ENCODE measurements at regions not wholly inside any gene's neighbourhood (a gene's known extent, or its start where the extent isn't known, plus 50 kb on each side); places are given as distances from the start of the nearest gene placed in this dataset.
A peak's percentile ranks its signal among the peaks of the same experiment; 100 is the strongest.
"Not testable (repeated sequence)": the region's sequence is repeated elsewhere in the genome, so short reads cannot be mapped to it uniquely, and the experiment has no call there.

DNA sequence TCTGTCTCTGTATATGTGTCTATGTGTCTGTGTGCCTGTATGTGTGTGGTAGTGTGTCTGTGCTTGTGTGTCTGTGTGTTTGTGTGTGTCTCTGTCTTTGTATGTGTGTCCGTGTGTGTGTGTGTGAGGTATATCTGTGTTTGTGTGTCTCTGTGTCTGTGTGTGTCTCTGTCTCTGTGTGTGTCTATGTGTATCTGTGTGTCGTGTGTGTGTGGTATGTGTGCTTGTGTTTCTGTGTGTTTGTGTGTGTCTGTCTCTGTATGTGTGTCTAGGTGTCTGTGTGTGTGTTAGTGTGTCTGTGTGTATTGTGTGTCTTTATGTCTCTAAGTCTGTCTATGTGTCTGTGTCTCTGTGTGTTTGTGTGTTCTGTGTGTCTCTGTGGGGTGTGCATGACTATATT lies 158.6 kb downstream of the TMEM121 start:
- Histone ChIP-seq H3K4me3 (no peak overlapping the region), H3K4me1 (peaks cover 0 to 22% (median 2%) of the 10 kb centered on the region in 10 experiments; a peak in 8 of 20 replicates), H3K27ac (no peak overlapping the region), H3K9me3 (replicated peaks in 1 of 11) (no peaks in the 10 kb centered on the region; a peak in 1 of 22 replicates), H3K4me2 (no peak overlapping the region; a peak in 1 of 22 replicates), H3K9ac (no peak overlapping the region), H3K36me3 (no peaks in the 10 kb centered on the region), H3K27me3 (no peaks in the 10 kb centered on the region), H4K20me1 (no peaks in the 10 kb centered on the region)
- no peak for TF ChIP-seq Cebpa-rat (IDR thresholded peaks at IDR 0.05)

DNA sequence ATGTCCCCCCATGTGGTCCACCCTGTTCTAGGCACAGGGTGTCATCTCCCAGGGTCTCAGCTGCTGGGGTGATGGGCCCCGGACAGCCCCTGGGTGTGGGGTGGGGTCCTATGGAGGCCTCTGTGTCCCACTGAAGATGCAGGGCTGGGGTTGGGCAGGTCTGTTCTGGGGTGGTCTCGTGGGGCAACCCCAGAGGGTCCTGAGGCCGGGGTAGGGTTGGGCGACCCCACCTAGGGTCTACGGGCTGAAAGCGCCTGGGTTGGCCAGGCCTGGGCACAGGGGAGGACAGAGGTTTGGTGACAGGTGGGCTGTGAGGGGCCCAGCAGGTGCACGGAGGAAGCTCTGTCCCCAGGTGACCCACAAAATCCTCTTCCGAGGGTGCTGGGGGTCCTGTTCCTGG lies 159.2 kb downstream of the TMEM121 start:
- H3K4me2 ChIP-seq; H3K27me3 ChIP-seq; H3K27ac ChIP-seq; H3K4me3 ChIP-seq; H3K9ac ChIP-seq; H4K20me1 ChIP-seq; H3K36me3 ChIP-seq; H3K9me3 ChIP-seq (replicated peaks in 1 of 11): not testable (repeated sequence)
- peaks cover 0 to 27% (median 2%) of the 10 kb centered on the region in 10 experiments; a peak in 8 of 20 replicates for H3K4me1 ChIP-seq

DNA sequence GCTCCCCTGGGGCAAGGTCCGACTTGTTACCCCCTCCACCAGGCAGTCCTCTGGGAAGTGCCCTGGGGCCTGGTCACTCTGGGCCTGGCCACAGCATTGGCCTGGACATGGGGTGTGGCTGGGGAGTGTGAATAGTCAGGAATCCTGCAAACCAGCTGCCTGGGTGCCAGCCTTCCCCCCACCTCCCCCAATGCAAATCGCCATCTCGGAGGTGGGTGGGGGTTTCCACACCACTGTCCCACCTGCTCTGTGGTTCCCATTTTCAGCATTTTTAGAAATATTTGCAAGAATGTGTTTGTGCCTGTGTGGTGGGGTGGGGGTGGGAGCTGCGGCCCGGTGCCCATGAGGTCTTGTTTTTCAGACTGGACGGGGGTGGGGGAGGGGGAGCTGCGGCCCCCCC lies 159.7 kb downstream of the TMEM121 start:
- not testable (repeated sequence) for H3K27ac ChIP-seq; H3K9me3 ChIP-seq (replicated peaks in 1 of 11); H3K27me3 ChIP-seq; H4K20me1 ChIP-seq; H3K4me3 ChIP-seq; H3K4me2 ChIP-seq; H3K36me3 ChIP-seq; H3K9ac ChIP-seq
- H3K4me1 ChIP-seq: peaks cover 0 to 31% (median 2%) of the 10 kb centered on the region in 10 experiments; a peak in 9 of 20 replicates

DNA sequence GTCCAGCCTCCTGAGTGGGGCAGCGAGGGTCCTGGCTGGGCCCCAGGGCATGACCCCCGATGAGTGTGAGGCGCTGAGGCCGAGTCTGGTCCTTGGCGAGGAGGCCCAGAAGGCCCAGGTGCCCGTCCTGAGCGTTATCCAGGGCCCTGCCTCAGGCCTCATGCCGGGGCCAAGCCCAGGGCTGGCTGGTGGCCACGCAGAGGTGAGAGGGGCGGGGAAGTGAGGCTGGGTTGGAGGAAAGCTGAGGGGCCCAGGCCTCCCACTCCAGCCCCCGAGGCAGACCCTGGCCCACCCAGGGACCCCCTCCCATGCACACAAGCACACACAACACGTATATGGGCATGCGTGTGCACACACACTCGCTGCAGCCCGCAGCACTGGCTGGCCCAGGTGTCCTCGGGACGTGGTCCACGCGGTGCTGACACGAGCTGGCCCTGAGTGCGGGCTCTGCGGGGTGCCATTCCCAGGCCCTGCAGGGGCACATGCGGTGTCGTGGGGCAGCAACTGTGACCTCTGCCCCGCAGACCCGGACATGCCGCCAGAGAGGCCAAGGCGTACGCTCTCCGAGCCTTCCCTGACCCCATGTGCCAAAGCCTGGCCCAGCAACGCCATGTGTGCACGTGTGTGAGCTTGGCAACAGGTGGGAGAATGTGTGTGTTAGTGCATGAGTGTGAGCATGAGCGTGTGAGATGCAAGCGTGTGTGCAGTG lies 160.2 kb downstream of the TMEM121 start:
- not testable (repeated sequence) for H3K27ac ChIP-seq; H3K36me3 ChIP-seq; H4K20me1 ChIP-seq; H3K9me3 ChIP-seq (replicated peaks in 1 of 11); H3K4me3 ChIP-seq; H3K9ac ChIP-seq; H3K27me3 ChIP-seq
- Histone ChIP-seq H3K4me1 (peaks cover 0 to 37% (median 7%) of the 10 kb centered on the region in 10 experiments; a peak in 10 of 20 replicates), H3K4me2 (peak overlapping the region in 2 of 11 experiments; percentile 5 to 12; a peak in 1 of 22 replicates)

DNA sequence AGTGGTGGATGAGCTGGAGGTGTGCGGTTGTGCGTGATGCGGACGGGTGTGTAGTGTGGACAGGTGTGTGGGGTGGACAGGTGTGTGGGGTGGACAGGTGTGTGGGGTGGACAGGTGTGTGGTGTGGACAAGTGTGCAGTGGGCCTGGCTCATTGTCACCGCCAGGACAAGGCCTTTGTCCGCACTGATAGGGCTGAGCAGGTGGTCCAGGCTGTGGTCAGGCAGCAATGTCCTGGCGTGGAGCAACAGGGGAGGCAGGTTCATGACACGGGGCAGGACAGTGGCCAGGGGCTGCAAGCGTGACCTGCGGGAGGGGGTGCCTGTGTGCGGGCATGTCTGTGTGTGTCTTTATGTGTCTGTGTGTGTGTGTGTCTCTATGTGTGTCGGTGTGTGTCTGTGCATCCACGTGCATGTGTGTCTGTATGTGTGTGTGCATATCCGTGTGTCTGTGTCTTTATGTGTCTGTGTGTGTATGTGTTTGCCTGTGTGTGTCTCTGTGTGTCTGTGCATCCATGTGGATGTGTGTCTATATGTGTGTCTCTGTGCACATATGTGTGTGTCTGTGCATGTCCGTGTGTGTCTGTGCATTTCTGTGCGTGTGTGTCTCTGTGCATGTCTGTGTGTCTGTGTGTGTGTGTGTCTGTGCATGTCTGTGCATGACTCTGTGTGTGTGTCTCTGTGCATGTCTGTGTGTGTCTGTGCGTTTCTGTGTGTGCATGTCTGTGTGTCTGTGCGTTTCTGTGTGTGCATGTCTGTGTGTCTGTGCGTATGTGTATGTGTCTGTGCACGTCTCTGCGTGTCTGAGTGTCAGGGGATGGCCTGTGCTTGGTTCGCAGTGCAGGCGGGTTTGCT lies 161.0 kb downstream of the TMEM121 start:
- not testable (repeated sequence) for H3K27ac ChIP-seq; H3K9me3 ChIP-seq (replicated peaks in 1 of 11); H3K4me3 ChIP-seq; H3K27me3 ChIP-seq; H3K9ac ChIP-seq; H3K36me3 ChIP-seq; H4K20me1 ChIP-seq
- peaks cover 0 to 40% (median 11%) of the 10 kb centered on the region in 10 experiments; a peak in 10 of 20 replicates for H3K4me1 ChIP-seq
- peak overlapping the region in 2 of 11 experiments; percentile 4 to 12; a peak in 1 of 22 replicates for H3K4me2 ChIP-seq

DNA sequence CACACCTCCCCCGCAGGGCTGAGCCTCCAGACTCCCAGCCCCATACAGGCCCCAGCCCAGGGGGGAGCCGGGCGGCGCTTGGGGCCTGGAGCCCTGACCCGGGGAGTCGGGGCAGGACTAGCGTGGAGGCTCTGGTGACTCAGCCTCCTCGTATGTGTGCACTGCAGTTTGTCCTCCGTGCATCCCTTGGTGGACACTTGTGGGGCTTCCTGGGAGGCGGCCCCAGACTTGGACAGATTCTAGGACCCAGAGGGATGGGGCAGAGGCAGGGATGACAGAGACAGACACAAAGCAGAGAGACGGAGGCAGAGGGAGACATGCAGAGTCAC lies 161.6 kb downstream of the TMEM121 start:
- 0 out of 22 replicates have a peak overlapping the region, but pooled peaks of 1 of the 11 experiments have one; percentile 4 for H3K4me2 ChIP-seq
- not testable (repeated sequence) for H4K20me1 ChIP-seq; H3K36me3 ChIP-seq; H3K27ac ChIP-seq; H3K9ac ChIP-seq; H3K9me3 ChIP-seq (replicated peaks in 1 of 11); H3K27me3 ChIP-seq; H3K4me3 ChIP-seq
- peaks cover 0 to 36% (median 11%) of the 10 kb centered on the region in 10 experiments; a peak in 10 of 20 replicates for H3K4me1 ChIP-seq

DNA sequence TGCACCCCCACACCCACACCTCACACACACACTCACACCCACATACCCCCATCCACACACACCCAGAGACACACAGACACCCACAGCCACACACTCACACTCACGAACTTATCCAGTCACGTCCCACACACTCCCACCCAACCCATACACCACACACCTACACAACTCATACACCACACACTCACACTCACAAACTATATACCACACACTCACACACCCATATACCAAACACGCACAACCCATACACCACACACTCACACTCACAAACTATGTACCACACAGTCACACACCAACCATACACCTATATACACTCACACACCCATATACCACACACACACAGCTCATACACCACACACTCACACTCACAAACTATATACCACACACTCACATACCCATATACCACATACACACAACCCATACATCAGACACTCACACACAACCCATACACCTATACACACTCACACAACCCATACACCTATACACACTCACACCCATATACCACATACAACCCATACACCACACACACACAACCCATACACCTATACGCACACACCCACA lies 162.4 kb downstream of the TMEM121 start:
- H3K27ac ChIP-seq; H3K36me3 ChIP-seq; H3K4me3 ChIP-seq; H3K4me2 ChIP-seq; H3K27me3 ChIP-seq; H3K9me3 ChIP-seq (replicated peaks in 1 of 11); H4K20me1 ChIP-seq; H3K9ac ChIP-seq: not testable (repeated sequence)
- peaks cover 0 to 36% (median 12%) of the 10 kb centered on the region in 10 experiments; a peak in 10 of 20 replicates for H3K4me1 ChIP-seq

DNA sequence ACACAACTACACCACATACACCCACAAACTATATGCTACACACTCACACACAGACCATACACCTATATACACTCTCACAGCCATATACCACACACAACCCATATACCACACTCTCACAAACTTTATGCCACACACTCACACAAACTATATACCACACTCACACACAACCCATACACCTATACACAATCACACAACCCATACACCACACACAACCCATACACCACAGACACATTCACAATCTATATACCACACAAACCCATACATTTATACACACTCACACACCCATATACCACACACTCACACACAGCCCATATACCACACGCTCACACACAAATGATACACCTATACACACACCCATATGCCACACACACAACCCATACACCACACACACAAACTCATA lies 163.3 kb downstream of the TMEM121 start:
- Histone ChIP-seq H3K27ac (no peak overlapping the region), H3K36me3 (no peaks in the 10 kb centered on the region), H3K27me3 (no peaks in the 10 kb centered on the region), H3K9ac (no peak overlapping the region), H3K4me1 (peaks cover 0 to 45% (median 18%) of the 10 kb centered on the region in 10 experiments; a peak in 10 of 20 replicates), H4K20me1 (no peaks in the 10 kb centered on the region), H3K4me2 (no peak overlapping the region), H3K9me3 (replicated peaks in 1 of 11) (no peaks in the 10 kb centered on the region; a peak in 3 of 22 replicates), H3K4me3 (no peak overlapping the region)
- TF ChIP-seq Cebpa-rat (IDR thresholded peaks at IDR 0.05): no peak

DNA sequence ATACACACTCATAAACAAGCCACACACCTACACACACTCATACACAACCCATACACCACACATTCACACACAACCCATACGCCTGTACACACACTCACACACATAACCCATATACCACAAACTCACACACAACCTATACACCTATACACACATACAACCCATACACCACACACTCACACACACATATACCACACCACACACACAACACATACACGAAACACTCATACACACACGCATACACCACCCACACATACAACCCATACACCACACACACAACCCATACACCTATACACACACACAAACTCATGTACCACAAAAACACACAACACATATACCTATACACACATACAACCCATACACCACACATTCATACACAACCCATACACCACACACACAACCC lies 164.3 kb downstream of the TMEM121 start:
- Histone ChIP-seq H3K27ac (0 out of 22 replicates have a peak overlapping the region, but pooled peaks of 1 of the 11 experiments have one; percentile 19), H3K4me2 (peak overlapping the region in 4 of 11 experiments; percentile 36 to 66 (median 62); a peak in 5 of 22 replicates), H3K9me3 (replicated peaks in 1 of 11) (no peaks in the 10 kb centered on the region; a peak in 3 of 22 replicates), H3K36me3 (no peaks in the 10 kb centered on the region), H4K20me1 (no peaks in the 10 kb centered on the region), H3K4me1 (peaks cover 0 to 53% (median 18%) of the 10 kb centered on the region in 10 experiments; a peak in 10 of 20 replicates), H3K4me3 (no peak overlapping the region), H3K27me3 (no peaks in the 10 kb centered on the region), H3K9ac (no peak overlapping the region)
- no peak for TF ChIP-seq Cebpa-rat (IDR thresholded peaks at IDR 0.05)

DNA sequence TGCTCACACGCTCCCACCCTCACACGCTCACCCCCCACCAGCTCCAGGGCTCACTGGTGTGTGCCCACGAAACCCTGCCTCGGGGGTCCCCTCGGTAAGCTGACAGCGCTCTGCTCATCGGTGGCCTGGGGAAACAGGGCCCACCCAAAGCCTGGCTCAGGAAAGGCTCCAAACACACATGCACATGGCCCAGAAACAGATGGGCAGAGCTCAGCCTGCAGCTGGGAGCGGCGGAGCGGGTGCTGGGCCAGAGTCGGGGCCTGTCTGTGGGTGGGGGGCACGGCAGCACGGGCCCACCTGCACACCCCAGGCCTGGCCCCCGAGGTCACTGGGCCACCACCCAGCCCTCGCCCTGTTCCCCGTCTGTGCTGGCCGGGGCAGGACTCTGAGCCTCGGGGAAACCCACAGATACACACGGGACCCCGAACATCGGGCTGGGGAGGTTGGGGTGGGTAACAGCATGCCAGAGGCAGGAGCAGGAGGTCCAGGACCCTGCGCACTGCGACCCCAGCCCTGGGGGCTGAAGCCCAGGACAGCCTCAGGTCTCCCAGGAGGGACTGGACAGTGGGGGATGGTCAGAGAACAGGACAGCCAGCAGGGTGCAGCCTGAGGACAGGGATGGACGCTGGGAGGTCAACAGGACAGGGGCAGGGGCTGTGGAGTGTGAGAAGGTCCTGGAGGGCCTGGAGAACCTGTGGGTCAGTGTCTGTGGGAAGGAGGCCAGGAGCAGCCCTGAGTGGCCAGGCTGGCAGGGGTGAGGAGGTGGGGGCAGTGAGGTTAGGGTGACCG lies 165.1 kb downstream of the TMEM121 start:
- H4K20me1 ChIP-seq; H3K36me3 ChIP-seq; H3K9me3 ChIP-seq (replicated peaks in 1 of 11); H3K4me3 ChIP-seq; H3K27me3 ChIP-seq: not testable (repeated sequence)
- H3K4me1 ChIP-seq: peaks cover 0 to 53% (median 18%) of the 10 kb centered on the region in 10 experiments; a peak in 10 of 20 replicates
- H3K27ac ChIP-seq: peak overlapping the region in 3 of 11 experiments; percentile 19 to 56 (median 28); a peak in 2 of 22 replicates
- H3K4me2 ChIP-seq: peak overlapping the region in 7 of 11 experiments; percentile 24 to 66 (median 60); a peak in 13 of 22 replicates
- H3K9ac ChIP-seq: 0 out of 22 replicates have a peak overlapping the region, but pooled peaks of 1 of the 11 experiments have one; percentile 13

DNA sequence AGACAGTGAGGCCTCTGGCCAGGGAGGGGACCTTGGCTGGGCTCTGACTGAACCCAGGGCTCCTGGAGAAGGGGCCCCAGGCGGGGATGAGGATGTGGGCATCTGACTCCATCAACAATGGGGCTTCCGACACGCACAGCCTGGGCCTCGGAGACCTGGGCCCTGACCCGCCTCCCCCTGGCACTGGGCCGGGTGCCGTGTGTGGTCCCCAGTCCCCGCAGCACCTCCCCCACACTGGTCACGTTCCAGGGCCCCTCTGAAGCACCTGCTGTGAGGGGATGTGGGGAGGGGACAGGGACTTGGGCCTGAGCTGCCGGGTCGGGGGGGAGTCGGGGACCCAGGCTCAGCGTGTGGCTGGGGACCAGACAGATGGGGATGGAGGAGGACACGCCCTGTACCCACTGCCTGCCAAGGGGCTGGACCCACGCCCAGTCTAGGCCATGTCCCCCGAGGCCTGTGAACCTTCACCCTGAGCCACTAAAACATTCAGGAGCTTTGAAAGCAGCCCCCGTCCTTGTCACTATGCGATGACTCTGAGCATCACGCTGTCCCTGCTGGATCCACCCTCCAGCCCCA lies 165.8 kb downstream of the TMEM121 start:
- Histone ChIP-seq H3K27ac (peak overlapping the region in 1 of 11 experiments; percentile 56; a peak in 1 of 22 replicates), H3K4me1 (peaks cover 0 to 52% (median 18%) of the 10 kb centered on the region in 10 experiments; a peak in 10 of 20 replicates), H3K4me2 (peak overlapping the region in 7 of 11 experiments; percentile 24 to 66 (median 60); a peak in 11 of 22 replicates)
- H3K27me3 ChIP-seq; H3K9ac ChIP-seq; H3K9me3 ChIP-seq (replicated peaks in 1 of 11); H3K4me3 ChIP-seq; H4K20me1 ChIP-seq; H3K36me3 ChIP-seq: not testable (repeated sequence)

All from BLaER1 treated with 17β-estradiol and CSF1 and Interleukin-3, amounts not matched to agents 10 nM and 100 nM (cell line).